H1 (cell line): ENCODE measurements at regions not wholly inside any gene's neighbourhood (a gene's known extent, or its start where the extent isn't known, plus 50 kb on each side); places are given as distances from the start of the nearest gene placed in this dataset.
"Not testable (repeated sequence)": the region's sequence is repeated elsewhere in the genome, so short reads cannot be mapped to it uniquely, and the experiment has no call there.

Experiments used
- CTCF ChIA-PET: fragments of 300-600 bp; sonication (Branson Sonifier 250); formaldehyde crosslinking; loops from one replicate; lab custom pipeline; 2021; ENCODE audit not compliant: partially characterized antibody; lab: Charles Lee
- POLR2A ChIA-PET: fragments of 300-600 bp; sonication (Branson Sonifier 250); formaldehyde crosslinking; loops from one replicate; lab custom pipeline; 2021; ENCODE audit warnings: inconsistent platforms; ENCODE audit not compliant: partially characterized antibody; lab: Charles Lee
- DNase-seq, 2 experiments: peaks; one replicate each; pipeline versions ENCODE4 v3.0.0 to v3.0.0-alpha.2; 2010 to 2022; ENCODE audit warnings: low spot score in 2 of 2, low read depth in 1 of 2, mixed read lengths in 1 of 2
- FAIRE-seq: peaks from 2 replicates; lab custom pipeline; 2011; peaks lifted over from hg19 to GRCh38; lab: Jason Lieb, UNC
- H2AFZ ChIP-seq: 2 replicates; pipeline ENCODE4 v1.8.1; 2012; ENCODE audit warnings: low read length, inconsistent platforms
- H2AK5ac ChIP-seq: 2 replicates; pipeline ENCODE4 v1.6.1; 2013; ENCODE audit warnings: low read depth, low read length
- H2BK120ac ChIP-seq: replicated peaks from 2 replicates; pipeline ENCODE3; 2013; ENCODE audit warnings: low read depth, low read length, inconsistent platforms
- H2BK12ac ChIP-seq: 2 replicates; pipeline ENCODE4 v1.6.1; 2013; ENCODE audit warnings: low read depth, low read length
- H2BK15ac ChIP-seq: 2 replicates; pipeline ENCODE4 v1.6.1; 2013; ENCODE audit warnings: low read length
- H2BK20ac ChIP-seq: 2 replicates; pipeline ENCODE4 v1.6.1; 2013; ENCODE audit warnings: low read length
- H2BK5ac ChIP-seq: 2 replicates; pipeline ENCODE4 v1.6.1; 2013; ENCODE audit warnings: low read depth, low read length
- H3K14ac ChIP-seq: 2 replicates; pipeline ENCODE4 v1.6.1; 2013; ENCODE audit warnings: inconsistent platforms; ENCODE audit not compliant: insufficient read length
- H3K18ac ChIP-seq: 2 replicates; pipeline ENCODE4 v1.6.1; 2013; ENCODE audit warnings: low read length; ENCODE audit errors: extremely low read depth
- H3K23ac ChIP-seq: 2 replicates; pipeline ENCODE4 v1.6.1; 2013; ENCODE audit warnings: inconsistent platforms; ENCODE audit not compliant: insufficient read length
- H3K23me2 ChIP-seq: 2 replicates; pipeline ENCODE4 v1.6.1; 2013; ENCODE audit warnings: low read depth, low read length
- H3K27ac ChIP-seq: 2 replicates; pipeline ENCODE4 v1.6.1; 2011; ENCODE audit warnings: low read depth, low read length, inconsistent platforms
- H3K27me3 ChIP-seq, 4 experiments: replicated peaks in 1 of 4; 1 replicate in 1 of 4; 2 replicates in 3 of 4; pipeline versions ENCODE4 v1.6.1 to v1.8.1; 2011 to 2013; ENCODE audit warnings: low read length in 3 of 4, mild to moderate bottlenecking in 3 of 4, inconsistent platforms in 2 of 4, mixed read lengths in 2 of 4, moderate library complexity in 1 of 4; ENCODE audit not compliant: control insufficient read depth in 3 of 4, insufficient read depth in 3 of 4; ENCODE audit errors: extremely low read depth in 1 of 4
- H3K36me3 ChIP-seq, 4 experiments: 2 replicates each; pipeline versions ENCODE4 v1.6.1 to v1.8.1; 2011 to 2013; ENCODE audit warnings: mild to moderate bottlenecking in 4 of 4, low read length in 3 of 4, moderate library complexity in 2 of 4, control low read depth in 1 of 4, inconsistent platforms in 1 of 4; ENCODE audit not compliant: insufficient read depth in 4 of 4, control insufficient read depth in 2 of 4
- H3K4ac ChIP-seq: replicated peaks from 2 replicates; pipeline ENCODE3; 2013; ENCODE audit warnings: low read length, low read depth, mixed read lengths, inconsistent platforms; ENCODE audit not compliant: insufficient read length
- H3K4me1 ChIP-seq, 4 experiments: replicated peaks in 1 of 4; 1 replicate in 1 of 4; 2 replicates in 3 of 4; pipeline versions ENCODE4 v1.6.1 to v1.8.1; 2011 to 2013; ENCODE audit warnings: low read length in 3 of 4, inconsistent platforms in 2 of 4, mixed read lengths in 1 of 4; ENCODE audit not compliant: insufficient read depth in 4 of 4, control insufficient read depth in 3 of 4
- H3K4me2 ChIP-seq, 2 experiments: 2 replicates each; pipeline versions ENCODE4 v1.6.1 to v1.8.1; 2011 to 2013; ENCODE audit warnings: low read depth in 2 of 2, low read length in 2 of 2, control low read depth in 1 of 2, inconsistent platforms in 1 of 2, mild to moderate bottlenecking in 1 of 2; ENCODE audit not compliant: insufficient read depth in 1 of 2
- H3K4me3 ChIP-seq, 4 experiments: fragments of 200-600, 300-600 bp in 1 of 4; sonication (generic), shearing (Covaris generic), sonication (Bioruptor Twin) in 1 of 4; 2 replicates each; pipeline versions ENCODE4 v1.5.1 to v1.8.1; 2011 to 2016; ENCODE audit warnings: low read length in 4 of 4, low read depth in 3 of 4, control low read depth in 2 of 4, inconsistent platforms in 2 of 4, mild to moderate bottlenecking in 2 of 4, mixed read lengths in 1 of 4, moderate library complexity in 1 of 4; ENCODE audit not compliant: insufficient read depth in 2 of 4; ENCODE audit errors: extremely low read depth in 1 of 4
- H3K56ac ChIP-seq: replicated peaks from 2 replicates; pipeline ENCODE3; 2013; ENCODE audit warnings: low read depth, mild to moderate bottlenecking, mixed read lengths, low read length, inconsistent platforms; ENCODE audit not compliant: insufficient read length
- H3K79me1 ChIP-seq: 2 replicates; pipeline ENCODE4 v1.6.1; 2013; ENCODE audit warnings: low read depth, low read length, control low read depth
- H3K79me2 ChIP-seq, 2 experiments: 2 replicates each; pipeline versions ENCODE4 v1.6.1 to v1.8.1; 2012 to 2013; ENCODE audit warnings: low read length in 2 of 2, mild to moderate bottlenecking in 2 of 2, inconsistent platforms in 1 of 2; ENCODE audit not compliant: insufficient read depth in 2 of 2, control insufficient read depth in 1 of 2
- H3K9ac ChIP-seq, 4 experiments: replicated peaks in 1 of 4; 1 replicate in 1 of 4; 2 replicates in 3 of 4; pipeline versions ENCODE4 v1.6.1 to v1.8.1; 2011 to 2013; ENCODE audit warnings: low read depth in 3 of 4, low read length in 3 of 4, control low read depth in 2 of 4, mild to moderate bottlenecking in 2 of 4, moderate library complexity in 2 of 4, inconsistent platforms in 1 of 4; ENCODE audit errors: extremely low read depth in 1 of 4
- H3K9me3 ChIP-seq, 2 experiments: 2 replicates each; pipeline versions ENCODE4 v1.6.1 to v1.8.1; 2012 to 2013; ENCODE audit warnings: mild to moderate bottlenecking in 2 of 2, moderate library complexity in 2 of 2, control low read depth in 1 of 2, inconsistent platforms in 1 of 2, low read depth in 1 of 2, low read length in 1 of 2, mixed read lengths in 1 of 2; ENCODE audit not compliant: insufficient read depth in 2 of 2
- H4K20me1 ChIP-seq, 2 experiments: replicated peaks in 1 of 2; 2 replicates each; pipeline versions ENCODE3 to v1.8.1; 2011 to 2013; ENCODE audit warnings: inconsistent platforms in 2 of 2, low read length in 2 of 2, mild to moderate bottlenecking in 1 of 2; ENCODE audit not compliant: insufficient read depth in 2 of 2, control insufficient read depth in 1 of 2
- H4K5ac ChIP-seq: 2 replicates; pipeline ENCODE4 v1.6.1; 2013; ENCODE audit warnings: low read length, low read depth, mixed read lengths, inconsistent platforms; ENCODE audit not compliant: insufficient read length
- H4K8ac ChIP-seq: 2 replicates; pipeline ENCODE4 v1.8.0; 2013; ENCODE audit warnings: mild to moderate bottlenecking, moderate library complexity, low read length, inconsistent platforms; ENCODE audit not compliant: insufficient read depth; ENCODE audit errors: extremely low read depth
- H4K91ac ChIP-seq: replicated peaks from 2 replicates; pipeline ENCODE3; 2013; ENCODE audit warnings: low read length, mixed read lengths, inconsistent platforms; ENCODE audit not compliant: insufficient read length
- WGBS, 2 experiments: shearing (Covaris generic) in 1 of 2; methylation state at CpG; one replicate each; pipeline versions ENCODE4 v1.1.6 to v1.1.7; 2013 to 2015; ENCODE audit warnings: low lambda C conversion rate in 2 of 2, mixed read lengths in 2 of 2, inconsistent platforms in 1 of 2, low coverage in 1 of 2, missing lambda C conversion rate in 1 of 2; ENCODE audit not compliant: insufficient replicate concordance in 2 of 2, insufficient coverage in 1 of 2, insufficient read length in 1 of 2; ENCODE audit errors: extremely low coverage in 1 of 2, missing lambda C conversion rate in 1 of 2; 5-methylcytosine and 5-hydroxymethylcytosine counted together

- peaks cover 4 to 15% (median 13%) of the 10 kb centered on the region in 4 experiments; a peak in 6 of 7 replicates for H3K4me1 ChIP-seq
- 95% methylated on average over 2 of the region's 2 CpGs; no CpG with 5 or more reads in 1 of the 2 experiments for WGBS, 2 experiments
- H3K4me3 ChIP-seq, H3K79me1 ChIP-seq, H3K23me2 ChIP-seq, H3K27ac ChIP-seq, H4K20me1 ChIP-seq, FAIRE-seq, POLR2A ChIA-PET, H3K14ac ChIP-seq, H3K56ac ChIP-seq, H3K4me2 ChIP-seq, H2BK120ac ChIP-seq, DNase-seq, H3K79me2 ChIP-seq, H3K9me3 ChIP-seq, H2BK15ac ChIP-seq, H3K23ac ChIP-seq, H2BK12ac ChIP-seq, H2AK5ac ChIP-seq, H3K27me3 ChIP-seq, H2AFZ ChIP-seq, H3K9ac ChIP-seq, H2BK20ac ChIP-seq, H2BK5ac ChIP-seq, H4K8ac ChIP-seq, H3K36me3 ChIP-seq, H3K4ac ChIP-seq, CTCF ChIA-PET, H4K91ac ChIP-seq, H4K5ac ChIP-seq, H3K18ac ChIP-seq: not testable (repeated sequence)
These were observed 195.3 kb upstream of the SEMA6A start for GRCh38 chr5:116769953-116770352.
